GM23338 (cell line): ENCODE measurements at regions not wholly inside any gene's neighbourhood (a gene's known extent, or its start where the extent isn't known, plus 50 kb on each side); places are given as distances from the start of the nearest gene placed in this dataset.

Source experiments
- ATAC-seq: fragments of 200-7000 bp; cut with Tn5 transposase; 3 replicates; pipeline ENCODE4 v1.9.1; 2020
- DNase-seq: peaks from one replicate; pipeline ENCODE4 v3.0.0-alpha.2; 2015; ENCODE audit warnings: low spot score
- H2AFZ ChIP-seq: fragments of 200-600 bp; sonication (generic); 2 replicates; pipeline ENCODE4 v1.8.0; 2016; ENCODE audit warnings: antibody characterized with exemption, mild to moderate bottlenecking, moderate library complexity
- H3F3A ChIP-seq: fragments of 200-600 bp; sonication (generic); replicated peaks from 2 replicates; pipeline ENCODE4 v1.8.0; 2017; ENCODE audit warnings: antibody characterized with exemption, mixed run types, low read depth
- H3K27ac ChIP-seq: fragments of 200-600 bp; sonication (generic); 2 replicates; pipeline ENCODE4 v1.6.1; 2016; ENCODE audit warnings: low read depth
- H3K27me3 ChIP-seq: fragments of 200-600 bp; sonication (generic); 2 replicates; pipeline ENCODE4 v1.8.0; 2016; ENCODE audit warnings: mild to moderate bottlenecking, mixed run types, moderate library complexity; ENCODE audit not compliant: insufficient read depth
- H3K36me3 ChIP-seq: fragments of 200-600 bp; sonication (generic); 2 replicates; pipeline ENCODE4 v1.8.0; 2016; ENCODE audit warnings: mild to moderate bottlenecking; ENCODE audit not compliant: insufficient read depth
- H3K4me1 ChIP-seq: fragments of 200-600 bp; sonication (generic); 2 replicates; pipeline ENCODE4 v1.8.0; 2016; ENCODE audit warnings: mild to moderate bottlenecking, moderate library complexity; ENCODE audit not compliant: insufficient read depth
- H3K4me2 ChIP-seq: fragments of 200-600 bp; sonication (generic); 2 replicates; pipeline ENCODE4 v1.7.1; 2017; ENCODE audit warnings: mixed run types
- H3K4me3 ChIP-seq: fragments of 200-600 bp; sonication (generic); 2 replicates; pipeline ENCODE4 v1.6.1; 2016; ENCODE audit warnings: mixed run types
- H3K79me2 ChIP-seq: fragments of 200-600 bp; sonication (generic); replicated peaks from 2 replicates; pipeline ENCODE4 v1.8.0; 2017; ENCODE audit warnings: mild to moderate bottlenecking; ENCODE audit not compliant: insufficient read depth
- H3K9me2 ChIP-seq: fragments of 200-600 bp; sonication (generic); 2 replicates; pipeline ENCODE4 v1.8.0; 2017; ENCODE audit not compliant: insufficient read depth
- H4K20me1 ChIP-seq: fragments of 200-600 bp; sonication (generic); replicated peaks from 2 replicates; pipeline ENCODE4 v1.8.0; 2017; ENCODE audit warnings: mild to moderate bottlenecking; ENCODE audit not compliant: insufficient read depth
- H3K27ac Mint-ChIP-seq: 2 replicates; pipeline ENCODE4 v1.8.0; 2020; ENCODE audit warnings: inconsistent platforms, mild to moderate bottlenecking, moderate library complexity, mixed read lengths
- H3K27me3 Mint-ChIP-seq: 3 replicates; pipeline ENCODE4 v1.8.0; 2022; ENCODE audit warnings: low read depth, mild to moderate bottlenecking, moderate library complexity, mixed read lengths, inconsistent platforms; ENCODE audit not compliant: insufficient read depth, poor library complexity
- H3K36me3 Mint-ChIP-seq: 3 replicates; pipeline ENCODE4 v1.8.0; 2021; ENCODE audit warnings: low read depth, mild to moderate bottlenecking, inconsistent platforms, moderate library complexity, mixed read lengths
- H3K4me1 Mint-ChIP-seq: 3 replicates; pipeline ENCODE4 v1.8.0; 2020; ENCODE audit warnings: mild to moderate bottlenecking, inconsistent platforms, mixed read lengths
- H3K4me3 Mint-ChIP-seq: 3 replicates; pipeline ENCODE4 v1.8.0; 2021; ENCODE audit warnings: moderate library complexity, mild to moderate bottlenecking, inconsistent platforms, mixed read lengths
- H3K9me3 Mint-ChIP-seq: 3 replicates; pipeline ENCODE4 v1.8.0; 2020; ENCODE audit warnings: moderate library complexity, mild to moderate bottlenecking, inconsistent platforms, mixed read lengths
- CREB1 ChIP-seq: fragments of 250-450 bp; sonication (Bioruptor Pico); IDR thresholded peaks from 2 replicates; pipeline ENCODE4 v1.5.0; 2020; ENCODE audit warnings: low read depth, mild to moderate bottlenecking, moderate library complexity
- CTCF ChIP-seq, 2 experiments: fragments of 200-600 bp in 1 of 2; sonication (generic) in 1 of 2; conservative IDR thresholded peaks; 2 replicates each; pipeline versions ENCODE4 v1.5.1 to v1.6.1; 2016 to 2017; ENCODE audit warnings: antibody characterized with exemption in 2 of 2, low read depth in 2 of 2, mild to moderate bottlenecking in 2 of 2, moderate library complexity in 1 of 2
- EZH2 ChIP-seq: fragments of 200-600 bp; sonication (generic); IDR thresholded peaks from one replicate; pipeline ENCODE4 v1.8.0; 2017; ENCODE audit warnings: antibody characterized with exemption, mild to moderate bottlenecking, low read depth; ENCODE audit not compliant: unreplicated experiment
- EZH2phosphoT487 ChIP-seq: fragments of 200-600 bp; sonication (generic); IDR thresholded peaks from one replicate; pipeline ENCODE4 v1.8.1; 2018; ENCODE audit warnings: antibody characterized with exemption; ENCODE audit not compliant: unreplicated experiment
- JUNB ChIP-seq: IDR thresholded peaks from one replicate; pipeline ENCODE4 v1.6.1; 2016; ENCODE audit warnings: antibody characterized with exemption; ENCODE audit not compliant: unreplicated experiment
- NANOG ChIP-seq: IDR thresholded peaks from 2 replicates; pipeline ENCODE4 v1.6.1; 2016; ENCODE audit warnings: antibody characterized with exemption, borderline replicate concordance
- POLR2AphosphoS5 ChIP-seq: IDR thresholded peaks from 2 replicates; pipeline ENCODE4 v1.6.1; 2016; ENCODE audit warnings: antibody characterized with exemption, low read depth
- STAT1 ChIP-seq: IDR thresholded peaks from one replicate; pipeline ENCODE4 v1.6.1; 2016; ENCODE audit warnings: antibody characterized with exemption; ENCODE audit not compliant: unreplicated experiment
- ZNF114 ChIP-seq: fragments of 250-450 bp; sonication (Bioruptor Pico); IDR thresholded peaks from 2 replicates; pipeline ENCODE4 v1.5.0; 2020; ENCODE audit warnings: mild to moderate bottlenecking, moderate library complexity
- ZNF331 ChIP-seq: fragments of 250-450 bp; sonication (Bioruptor Pico); IDR thresholded peaks from 2 replicates; pipeline ENCODE4 v1.5.0; 2020; ENCODE audit warnings: low read depth, mild to moderate bottlenecking, moderate library complexity
- ZNF462 ChIP-seq: fragments of 250-450 bp; sonication (Bioruptor Pico); IDR thresholded peaks from 2 replicates; pipeline ENCODE4 v1.5.0; 2020; ENCODE audit warnings: mild to moderate bottlenecking, moderate library complexity

- no peak for TF ChIP-seq CTCF (conservative IDR thresholded peaks at IDR 0.05; ENCODE audit: low read depth in 2 of 2)
These were observed 87.0 kb upstream of the NECTIN3 start (continued) for GRCh38 chr3:110984456-110985250.

GRCh38 chr3:110989446-110989845, 82.2 kb upstream of the NECTIN3 start:
- no peaks in the 10 kb centered on the region for H3K36me3 Mint-ChIP-seq
- H3K36me3 ChIP-seq, result no peaks in the 10 kb centered on the region
- no peak overlapping the region for H3K4me2 ChIP-seq
- H3K4me1 Mint-ChIP-seq, result no peaks in the 10 kb centered on the region
- ATAC-seq, result no peak
- H3K79me2 ChIP-seq, result no peaks in the 10 kb centered on the region
- H3K27me3 ChIP-seq, result no peaks in the 10 kb centered on the region
- no peaks in the 10 kb centered on the region for H3K4me1 ChIP-seq
- DNase-seq, result no peak
- H3F3A ChIP-seq, result no peaks in the 10 kb centered on the region
- no peak overlapping the region for H3K4me3 ChIP-seq
- no peaks in the 10 kb centered on the region for H3K9me3 Mint-ChIP-seq
- H3K9me2 ChIP-seq, result peaks cover 2% of the 10 kb centered on the region; the same call in 1 of the 2 replicates
- H3K27me3 Mint-ChIP-seq, result no peaks in the 10 kb centered on the region
- H3K4me3 Mint-ChIP-seq, result no peak overlapping the region
- H4K20me1 ChIP-seq, result no peaks in the 10 kb centered on the region
- H3K27ac ChIP-seq, result no peak overlapping the region
- no peak overlapping the region for H2AFZ ChIP-seq
- H3K27ac Mint-ChIP-seq, result no peak overlapping the region
- TF ChIP-seq CREB1, result no peak
- TF ChIP-seq POLR2AphosphoS5, result no peak
- TF ChIP-seq ZNF462 (CRISPR knock-in tag), result no peak
- TF ChIP-seq STAT1, result no peak
- TF ChIP-seq CTCF (conservative IDR thresholded peaks at IDR 0.05; ENCODE audit: low read depth in 2 of 2), result no peak
- TF ChIP-seq ZNF331, result no peak
- no peak for TF ChIP-seq NANOG
- no peak for TF ChIP-seq EZH2phosphoT487
- TF ChIP-seq EZH2, result no peak
- TF ChIP-seq JUNB, result no peak
- TF ChIP-seq ZNF114 (CRISPR knock-in tag), result no peak
